Motor neuron (in vitro differentiated cells): ENCODE measurements at regions not wholly inside any gene's neighbourhood (a gene's known extent, or its start where the extent isn't known, plus 50 kb on each side); places are given as distances from the start of the nearest gene placed in this dataset.
"Not testable (repeated sequence)": the region's sequence is repeated elsewhere in the genome, so short reads cannot be mapped to it uniquely, and the experiment has no call there.

Source experiments
- ATAC-seq, 8 experiments: fragments of 200-7000 bp; cut with Tn5 transposase; replicated peaks in 6 of 8; 2 replicates each; pipeline ENCODE4 v1.8.0; 2021; ENCODE audit warnings: mild to moderate bottlenecking in 8 of 8, moderate library complexity in 8 of 8
- H3K27ac ChIP-seq, 2 donors: fragments of 250-450 bp; sonication (Bioruptor Pico); 2 replicates each; pipeline ENCODE4 v1.9.0; 2021; ENCODE audit warnings: antibody characterized with exemption in 2 of 2, mild to moderate bottlenecking in 2 of 2, moderate library complexity in 1 of 2
- H3K4me1 ChIP-seq, 2 donors: fragments of 250-450 bp; sonication (Bioruptor Pico); replicated peaks in 1 of 2; 2 replicates each; pipeline ENCODE4 v1.6.1; 2021; ENCODE audit warnings: antibody characterized with exemption in 2 of 2, mild to moderate bottlenecking in 2 of 2, moderate library complexity in 1 of 2
- H3K4me3 ChIP-seq, 5 donors: fragments of 250-450 bp; sonication (Bioruptor Pico); 2 replicates each; pipeline ENCODE4 v1.9.0; 2021; ENCODE audit warnings: antibody characterized with exemption in 5 of 5, mild to moderate bottlenecking in 5 of 5, moderate library complexity in 4 of 5
- WGBS, 10 experiments: fragments of 450-650 bp; shearing (Covaris generic); methylation state at CpG; one replicate each; pipeline ENCODE4 v1.0.0; 2022; 5-methylcytosine and 5-hydroxymethylcytosine counted together
- in situ Hi-C, 9 experiments: fragments of 400-800 bp; cut with MboI; loops; one replicate each; pipeline ENCODE4 v1.15.0; 2021; ENCODE audit warnings: low sequenced_read_pairs in 9 of 9, low pct_unique_long_range_greater_than_20kb in 2 of 9; ENCODE audit not compliant: unreplicated experiment in 9 of 9

DNA sequence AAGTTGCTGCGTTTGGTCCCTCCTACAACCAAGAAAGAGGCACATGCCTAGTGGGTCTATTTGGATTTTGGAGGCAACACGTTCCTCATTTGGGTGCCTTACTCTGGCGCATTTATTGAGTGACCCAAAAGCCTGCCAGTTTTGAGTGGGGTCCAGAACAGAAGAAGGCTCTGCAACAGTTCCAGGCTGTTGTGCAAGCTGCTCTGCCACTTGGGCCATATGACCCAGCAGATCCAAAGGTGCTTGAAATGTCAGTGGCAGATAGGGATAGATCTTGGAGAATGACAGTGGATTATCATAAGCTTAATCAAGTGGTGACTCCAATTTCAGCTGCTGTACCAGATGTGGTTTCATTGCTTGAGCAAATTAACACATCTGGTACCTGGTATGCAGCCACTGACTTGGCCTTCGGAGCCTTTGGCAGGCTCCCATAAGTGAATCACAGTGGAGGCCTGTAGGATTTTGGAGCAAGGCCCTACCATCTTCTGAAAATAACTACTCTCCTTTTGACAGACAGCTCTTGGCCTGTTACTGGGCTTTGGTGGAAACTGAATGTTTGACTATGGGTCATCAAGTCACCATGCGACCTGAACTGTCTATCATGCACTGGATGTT is 105.4 kb upstream of the NPAS2 start:
- WGBS, 10 experiments = 19 to 100% (median 79%) methylated on average over 1 to 5 of the region's 5 CpGs; no CpG with 5 or more reads in 2 of the 10 experiments
- H3K4me1 ChIP-seq, H3K27ac ChIP-seq, ATAC-seq, H3K4me3 ChIP-seq: not testable (repeated sequence)
- in situ Hi-C loops = loop anchor here in 1 of 9 experiments (25.0 kb wide), 1 partner anchor 102 kb away; no protein-coding TSS in a partner anchor

DNA sequence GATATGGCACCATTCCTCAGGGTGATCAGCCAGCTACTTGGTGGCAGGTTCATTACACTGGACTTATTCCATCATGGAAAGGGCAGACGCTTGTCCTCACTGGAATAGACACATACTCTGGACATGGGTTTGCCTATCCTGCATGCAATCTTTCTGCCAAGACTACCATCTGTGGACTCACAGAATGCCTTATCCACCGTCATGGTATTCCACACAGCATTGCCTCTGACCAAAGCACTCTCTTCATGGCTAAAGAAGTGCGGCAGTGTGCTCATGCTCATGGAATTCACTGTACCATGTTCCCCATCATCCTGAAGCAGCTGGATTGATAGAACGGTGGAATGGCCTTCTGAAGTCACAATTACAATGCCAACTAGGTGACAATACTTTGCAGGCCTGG is 104.1 kb upstream of the NPAS2 start:
- in situ Hi-C loops = loop anchor here in 1 of 9 experiments (25.0 kb wide), 1 partner anchor 104 kb away; no protein-coding TSS in a partner anchor

GRCh38 chr2:100716581-100716980 is 103.4 kb upstream of the NPAS2 start:
- Histone ChIP-seq H3K4me3 (no peak overlapping the region), H3K4me1 (no peaks in the 10 kb centered on the region), H3K27ac (no peak overlapping the region)
- 0 to 89% (median 68%) methylated on average over 1 to 2 of the region's 2 CpGs; no CpG with 5 or more reads in 3 of the 10 experiments for WGBS, 10 experiments
- no peak for ATAC-seq
- in situ Hi-C loops = loop anchor here in 1 of 9 experiments (25.0 kb wide), 1 partner anchor 104 kb away; no protein-coding TSS in a partner anchor

More for the DNA sequence above, 104.1 kb upstream of the NPAS2 start:
- H3K4me1 ChIP-seq, H3K27ac ChIP-seq, H3K4me3 ChIP-seq, ATAC-seq: not testable (repeated sequence)
- WGBS, 10 experiments = 0 to 80% (median 76%) methylated on average over 1 to 3 of the region's 4 CpGs; no CpG with 5 or more reads in 4 of the 10 experiments

DNA sequence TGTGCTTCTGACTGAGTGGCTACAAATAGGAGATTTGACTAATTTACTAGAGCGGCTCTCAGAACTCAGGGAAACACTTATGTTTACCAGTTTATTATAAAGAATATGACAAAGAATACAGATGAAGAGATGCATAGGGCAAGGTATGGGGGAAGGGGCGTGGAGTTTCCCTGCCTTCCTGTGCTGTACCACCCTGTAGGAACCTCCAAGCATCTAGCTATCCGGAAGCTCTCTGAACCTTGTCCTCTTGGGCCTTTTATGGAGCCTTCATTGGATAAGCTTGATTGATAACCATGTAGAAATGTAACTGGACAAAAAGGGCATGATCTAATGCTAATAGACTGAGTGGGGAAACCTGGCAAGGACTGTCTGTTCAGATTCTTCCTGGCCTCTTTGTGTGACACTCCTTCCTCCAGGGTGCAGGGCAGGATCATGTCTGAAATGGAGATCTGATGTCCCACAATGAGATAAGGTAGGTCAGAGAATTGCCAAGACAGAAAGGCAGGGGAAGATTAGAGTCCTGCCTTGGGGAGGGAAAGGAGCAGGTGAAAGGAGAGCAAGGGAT is 101.8 kb upstream of the NPAS2 start:
- in situ Hi-C loops = loop anchor here in 1 of 9 experiments (25.0 kb wide), 1 partner anchor 106 kb away; no protein-coding TSS in a partner anchor
- 0 to 100% (median 15%) methylated on average over 1 to 3 of the region's 3 CpGs; no CpG with 5 or more reads in 2 of the 10 experiments for WGBS, 10 experiments

GRCh38 chr2:100720445-100720844 is 99.5 kb upstream of the NPAS2 start:
- H3K4me1 ChIP-seq = no peaks in the 10 kb centered on the region
- in situ Hi-C loops = loop anchor here in 1 of 9 experiments (25.0 kb wide), 1 partner anchor 108 kb away; no protein-coding TSS in a partner anchor
- ATAC-seq = peak in 3 of 8 experiments; percentile 29 to 85 (median 58)
- WGBS, 10 experiments = 60 to 83% (median 71%) methylated on average over 1 to 3 of the region's 3 CpGs; no CpG with 5 or more reads in 4 of the 10 experiments
- no peak overlapping the region for H3K27ac ChIP-seq
- H3K4me3 ChIP-seq = no peak overlapping the region

More for the DNA sequence above, 101.8 kb upstream of the NPAS2 start:
- Histone ChIP-seq H3K4me1 (no peaks in the 10 kb centered on the region), H3K4me3 (no peak overlapping the region), H3K27ac (no peak overlapping the region)
- no peak for ATAC-seq

GRCh38 chr2:100721693-100722092 is 98.2 kb upstream of the NPAS2 start:
- WGBS, 10 experiments = 56 to 96% (median 86%) methylated on average over 1 to 5 of the region's 5 CpGs; no CpG with 5 or more reads in 3 of the 10 experiments
- H3K27ac ChIP-seq = no peak overlapping the region
- no peaks in the 10 kb centered on the region for H3K4me1 ChIP-seq
- in situ Hi-C loops = loop anchor here in 1 of 9 experiments (25.0 kb wide), 1 partner anchor 109 kb away; no protein-coding TSS in a partner anchor
- no peak overlapping the region for H3K4me3 ChIP-seq
- no peak for ATAC-seq

GRCh38 chr2:100722125-100722524 is 97.8 kb upstream of the NPAS2 start:
- no peak for ATAC-seq
- in situ Hi-C loops = loop anchor here in 1 of 9 experiments (25.0 kb wide), 1 partner anchor 110 kb away; no protein-coding TSS in a partner anchor
- H3K4me1 ChIP-seq = no peaks in the 10 kb centered on the region
- H3K4me3 ChIP-seq = no peak overlapping the region
- H3K27ac ChIP-seq = no peak overlapping the region
- WGBS, 10 experiments = 25 to 90% (median 70%) methylated on average over 1 to 3 of the region's 3 CpGs; no CpG with 5 or more reads in 4 of the 10 experiments

DNA sequence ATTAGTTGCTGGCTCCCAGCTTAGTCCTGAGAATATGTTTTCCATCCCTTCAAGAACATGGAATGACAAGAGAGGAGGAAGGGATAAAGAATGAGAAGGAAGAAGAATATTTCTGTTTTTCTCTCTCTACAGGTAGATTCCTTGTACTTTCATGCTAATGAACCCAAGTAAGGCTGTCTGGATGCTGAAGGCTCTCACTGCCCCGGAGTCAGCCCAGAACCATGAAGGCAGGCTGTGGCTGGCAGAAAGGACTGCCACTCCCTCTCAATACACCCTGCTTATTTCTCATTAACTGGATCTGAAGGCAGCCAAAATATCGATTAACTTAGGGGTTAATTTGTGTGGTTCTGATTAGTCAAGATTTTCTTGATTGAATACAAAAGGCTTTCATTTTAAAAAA is 93.1 kb upstream of the NPAS2 start:
- 20 to 56% (median 41%) methylated on average over 1 to 2 of the region's 2 CpGs; no CpG with 5 or more reads in 2 of the 10 experiments for WGBS, 10 experiments
- ATAC-seq = no peak
- Histone ChIP-seq H3K27ac (no peak overlapping the region), H3K4me3 (no peak overlapping the region), H3K4me1 (no peaks in the 10 kb centered on the region)
- in situ Hi-C loops = loop anchor here in 2 of 9 experiments (25.0 kb wide), 1 partner anchor 260 kb away; no protein-coding TSS in a partner anchor

DNA sequence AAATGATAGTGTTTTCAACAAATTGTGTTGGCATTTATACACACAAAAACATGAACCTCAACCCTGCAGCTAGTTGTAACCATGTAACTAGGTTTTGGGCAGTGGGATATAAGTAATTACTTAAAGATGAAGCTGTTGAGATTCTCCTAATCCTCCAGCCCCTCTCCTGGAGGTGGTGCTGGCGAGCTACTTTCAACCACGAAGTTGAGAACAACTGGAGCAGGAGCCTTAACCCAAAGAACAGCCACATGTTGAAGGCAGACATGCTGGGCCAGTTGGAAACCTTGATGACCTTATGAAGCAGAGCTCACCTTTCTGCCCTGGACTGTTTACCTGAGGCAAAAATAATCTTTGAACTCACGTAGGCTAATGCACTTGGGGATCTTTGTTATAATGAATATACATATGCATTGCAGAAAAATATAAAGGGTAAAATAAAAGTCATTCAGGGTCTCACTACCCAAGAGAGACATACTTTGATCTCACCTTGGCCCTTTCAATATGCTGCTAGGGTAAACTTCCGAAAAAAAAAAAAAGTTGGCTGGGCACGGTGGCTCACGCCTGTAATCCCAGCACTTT is 89.6 kb upstream of the NPAS2 start:
- Histone ChIP-seq H3K4me1 (peaks cover 12 to 16% of the 10 kb centered on the region in 2 donors), H3K4me3 (no peak overlapping the region), H3K27ac (no peak overlapping the region)
- in situ Hi-C loops = loop anchor here in 3 of 9 experiments (10.0 to 25.0 kb wide), 2 partner anchors 244 to 257 kb away; no protein-coding TSS in a partner anchor
- 0 to 97% (median 60%) methylated on average over 1 to 6 of the region's 6 CpGs; no CpG with 5 or more reads in 1 of the 10 experiments for WGBS, 10 experiments
- peak in 3 of 8 experiments; percentile 68 to 94 (median 78) for ATAC-seq

DNA sequence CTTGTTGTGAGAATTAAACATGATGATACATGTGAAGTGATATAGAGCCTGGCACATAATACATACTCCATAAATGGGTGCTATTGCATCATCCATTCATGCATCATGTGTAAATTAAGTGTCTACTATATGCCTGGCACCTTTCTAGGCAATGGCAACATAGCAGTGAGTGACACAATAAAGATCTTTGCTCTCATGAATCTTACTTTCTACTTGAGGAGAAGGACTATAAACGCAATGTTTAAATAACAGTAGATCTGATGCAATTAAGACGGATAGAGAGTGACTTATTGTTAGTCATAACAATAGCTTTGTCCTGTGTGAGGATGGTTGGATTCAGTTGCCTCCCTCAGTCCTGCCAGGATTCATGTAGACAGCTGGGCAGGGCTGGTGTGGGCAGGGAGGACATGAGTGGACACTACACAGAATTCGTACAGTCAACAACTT is 88.4 kb upstream of the NPAS2 start:
- ATAC-seq = no peak
- H3K27ac ChIP-seq = no peak overlapping the region
- H3K4me1 ChIP-seq = peaks cover 16 to 26% of the 10 kb centered on the region in 2 donors
- WGBS, 10 experiments = 14 to 100% (median 80%) methylated on average over 1 to 3 of the region's 3 CpGs; no CpG with 5 or more reads in 1 of the 10 experiments
- in situ Hi-C loops = loop anchor here in 3 of 9 experiments (10.0 to 25.0 kb wide), 2 partner anchors 243 to 256 kb away; no protein-coding TSS in a partner anchor
- no peak overlapping the region for H3K4me3 ChIP-seq

DNA sequence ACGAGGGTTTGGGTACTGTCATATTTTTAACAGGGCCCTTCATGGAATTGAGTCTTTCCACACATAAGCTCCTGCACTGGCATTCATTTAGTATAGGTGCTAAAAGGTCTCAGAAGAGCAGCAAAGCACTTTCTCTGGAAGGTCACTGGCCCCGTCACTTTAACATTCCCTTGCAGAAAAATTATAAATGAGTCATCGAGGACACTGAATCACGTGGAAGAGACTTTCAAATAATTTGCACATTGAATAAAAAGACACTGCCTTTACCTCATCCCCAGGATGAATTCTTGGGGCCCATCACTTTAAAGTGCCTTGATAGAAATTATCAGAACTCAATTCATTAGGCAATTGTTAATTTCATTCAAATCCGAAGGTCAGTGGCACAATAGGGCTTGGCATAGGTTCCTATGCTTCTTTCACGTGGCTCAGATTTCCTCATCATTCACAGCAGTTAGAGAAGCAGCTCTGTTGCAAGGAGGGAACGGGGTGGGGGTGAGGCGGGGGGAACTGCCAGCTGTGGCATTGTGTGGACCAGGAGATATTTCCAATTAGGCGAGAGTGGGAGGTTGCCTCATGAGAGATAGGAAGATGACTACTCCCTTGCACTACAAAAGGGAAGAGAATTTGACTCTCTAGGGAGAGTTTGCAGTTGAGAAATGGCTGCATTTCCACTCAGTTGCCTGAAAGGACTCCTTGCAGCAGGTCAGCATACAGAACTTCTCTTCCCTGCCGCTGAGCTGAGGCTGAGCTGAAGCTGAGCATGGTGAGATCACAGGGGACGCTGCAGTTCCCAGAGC is 86.3 kb upstream of the NPAS2 start:
- WGBS, 10 experiments = 0 to 44% (median 22%) methylated on average over 1 to 8 of the region's 11 CpGs
- H3K4me3 ChIP-seq = no peak overlapping the region
- H3K4me1 ChIP-seq = peaks cover 16 to 26% of the 10 kb centered on the region in 2 donors
- ATAC-seq = peak; percentile 51 to 94 (median 88)
- in situ Hi-C loops = loop anchor here in 3 of 9 experiments (10.0 to 25.0 kb wide), 2 partner anchors 241 to 254 kb away; no protein-coding TSS in a partner anchor
- peak overlapping the region; percentile 27 for H3K27ac ChIP-seq
